ENCODE measurements at regions not wholly inside any gene's neighbourhood (a gene's known extent, or its start where the extent isn't known, plus 50 kb on each side); places are given as distances from the start of the nearest gene placed in this dataset.

DNA sequence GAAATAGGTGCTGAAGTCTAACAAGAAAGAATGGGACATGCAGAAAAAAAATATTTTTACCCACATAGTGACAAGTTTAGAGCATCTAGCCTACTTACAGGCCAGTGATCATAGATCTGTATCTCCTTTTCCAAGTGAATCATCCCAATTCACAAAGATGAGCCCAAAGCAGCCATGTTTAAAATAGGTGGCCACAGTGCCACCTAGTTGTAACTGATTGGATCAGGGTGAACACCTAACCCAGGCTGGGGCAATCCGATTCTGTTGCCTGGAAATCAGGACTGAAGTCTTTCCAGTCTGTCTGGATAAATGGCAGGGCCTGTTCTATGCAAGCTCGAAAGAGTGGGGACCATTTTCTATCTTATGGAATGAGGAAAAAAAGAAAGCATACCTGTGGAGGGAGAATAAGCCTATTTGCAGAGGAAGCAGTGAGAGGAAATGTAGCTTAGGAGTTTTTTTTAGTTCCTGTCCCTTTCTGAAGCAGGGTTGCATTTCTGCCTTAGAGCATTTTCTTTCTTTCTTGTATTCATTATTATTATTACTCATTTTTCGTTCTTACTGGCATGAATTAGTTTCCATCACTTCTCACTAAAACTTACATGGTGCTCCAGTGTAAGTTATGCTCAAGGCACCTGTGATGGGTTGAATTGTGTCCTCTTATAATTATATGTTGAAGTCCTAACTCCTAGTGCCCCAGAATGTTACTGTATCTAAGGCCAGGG is 113.2 kb upstream of the RAG2 start:
- TF ChIP-seq, protein P1, sequence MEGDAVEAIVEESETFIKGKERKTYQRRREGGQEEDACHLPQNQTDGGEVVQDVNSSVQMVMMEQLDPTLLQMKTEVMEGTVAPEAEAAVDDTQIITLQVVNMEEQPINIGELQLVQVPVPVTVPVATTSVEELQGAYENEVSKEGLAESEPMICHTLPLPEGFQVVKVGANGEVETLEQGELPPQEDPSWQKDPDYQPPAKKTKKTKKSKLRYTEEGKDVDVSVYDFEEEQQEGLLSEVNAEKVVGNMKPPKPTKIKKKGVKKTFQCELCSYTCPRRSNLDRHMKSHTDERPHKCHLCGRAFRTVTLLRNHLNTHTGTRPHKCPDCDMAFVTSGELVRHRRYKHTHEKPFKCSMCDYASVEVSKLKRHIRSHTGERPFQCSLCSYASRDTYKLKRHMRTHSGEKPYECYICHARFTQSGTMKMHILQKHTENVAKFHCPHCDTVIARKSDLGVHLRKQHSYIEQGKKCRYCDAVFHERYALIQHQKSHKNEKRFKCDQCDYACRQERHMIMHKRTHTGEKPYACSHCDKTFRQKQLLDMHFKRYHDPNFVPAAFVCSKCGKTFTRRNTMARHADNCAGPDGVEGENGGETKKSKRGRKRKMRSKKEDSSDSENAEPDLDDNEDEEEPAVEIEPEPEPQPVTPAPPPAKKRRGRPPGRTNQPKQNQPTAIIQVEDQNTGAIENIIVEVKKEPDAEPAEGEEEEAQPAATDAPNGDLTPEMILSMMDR (IDR thresholded peaks at IDR 0.05; ENCODE audit: low read depth, low read length), result no peak

More for the DNA sequence above, 113.2 kb upstream of the RAG2 start:
- H3K4me3 ChIP-seq (ENCODE audit: low read depth, low read length), result no peak overlapping the region

Data from WI38 (cell line).